HG03520 (cell line): ENCODE measurements at regions not wholly inside any gene's neighbourhood (a gene's known extent, or its start where the extent isn't known, plus 50 kb on each side); places are given as distances from the start of the nearest gene placed in this dataset.

Experiments used
- ATAC-seq: cut with Tn5 transposase; IDR thresholded peaks from one replicate; pipeline ENCODE4 v1.9.1; 2021; ENCODE audit warnings: mild to moderate bottlenecking, moderate library complexity; ENCODE audit not compliant: unreplicated experiment

DNA sequence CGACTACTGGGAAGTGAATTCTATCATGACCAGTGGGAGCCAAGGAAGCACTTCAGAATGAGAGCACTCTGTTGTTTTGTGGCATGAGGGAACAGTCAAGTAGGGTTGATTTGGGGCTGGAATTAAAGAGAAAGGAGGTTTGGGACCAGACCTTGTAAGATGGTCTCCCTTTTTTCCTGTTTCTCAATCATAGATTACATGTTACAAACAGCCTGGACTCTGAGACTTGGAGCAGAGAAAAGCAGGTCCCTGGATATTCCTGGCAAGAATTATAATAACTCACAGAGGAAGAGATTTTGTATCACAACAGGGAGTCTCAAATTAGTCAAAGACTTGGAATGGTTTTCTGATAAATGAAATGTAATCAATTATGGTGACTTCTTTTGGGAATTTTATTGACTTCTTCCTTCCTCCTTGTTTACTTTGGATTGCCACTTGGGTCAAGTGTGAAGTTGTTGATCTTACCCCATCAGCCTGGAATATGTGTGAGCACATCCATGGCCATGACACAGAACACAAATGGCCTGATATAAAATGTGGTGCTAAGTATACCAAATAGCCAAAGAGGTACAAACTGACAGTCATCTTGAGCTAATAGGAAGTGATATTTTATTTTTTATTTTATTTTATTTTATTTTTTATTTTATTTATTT lies 131.0 kb upstream of the OSMR start:
- ATAC-seq: no peak

- no peak for ATAC-seq
Measured at GRCh38 chr5:38715696-38716095, 130.1 kb upstream of the OSMR start.

DNA sequence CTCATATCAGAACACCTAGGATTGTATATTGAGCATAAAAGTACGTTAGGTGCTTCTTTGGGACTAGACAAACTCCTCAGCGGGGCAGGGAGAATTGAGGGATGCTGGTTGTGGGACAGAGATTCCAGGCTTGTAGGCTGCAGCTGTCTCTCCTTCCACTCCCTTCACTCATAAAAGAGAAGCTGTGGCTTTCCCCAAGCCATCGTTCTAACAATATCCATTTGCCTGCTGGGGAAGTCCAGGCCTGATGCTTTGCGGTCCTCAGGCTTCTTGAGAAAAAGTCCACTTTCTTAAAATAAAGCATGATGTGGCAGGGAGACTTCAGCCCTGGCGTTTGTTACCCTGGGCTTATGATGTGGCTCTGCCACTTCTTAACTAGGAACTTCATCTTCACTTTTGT lies 129.3 kb upstream of the OSMR start:
- no peak for ATAC-seq

DNA sequence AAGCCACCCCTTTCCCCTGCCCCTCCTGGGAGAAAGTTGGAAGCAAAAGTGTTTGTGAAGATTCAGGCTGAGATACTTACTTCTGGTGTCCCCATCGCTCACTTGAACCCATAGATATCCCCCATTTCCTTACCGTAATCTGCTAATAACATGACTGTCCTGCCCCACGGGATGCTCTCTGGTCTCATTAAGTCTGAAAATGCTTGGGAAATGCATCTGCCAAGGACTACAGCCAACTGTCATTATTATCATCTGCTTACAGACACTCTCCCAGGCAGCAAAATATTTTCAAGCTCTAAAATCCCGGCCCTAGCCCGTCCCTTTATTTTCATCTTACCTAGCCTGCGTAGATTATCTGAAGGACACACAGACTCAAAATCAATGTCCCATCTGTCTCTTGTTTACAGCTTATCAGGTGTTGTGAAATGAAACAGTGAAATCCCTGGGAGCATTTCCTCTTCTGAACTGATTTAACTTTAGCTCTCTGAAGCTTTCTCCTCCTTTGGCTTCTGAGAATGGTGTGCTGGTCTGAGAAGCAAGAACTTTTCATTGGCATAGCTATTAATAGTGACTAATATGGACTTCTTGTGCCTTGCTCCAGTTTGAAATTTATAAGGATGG lies 126.9 kb upstream of the OSMR start:
- no peak for ATAC-seq

- no peak for ATAC-seq
Measured at GRCh38 chr5:38719403-38719802, 126.4 kb upstream of the OSMR start.

- ATAC-seq: no peak
Measured at GRCh38 chr5:38719916-38720315, 125.9 kb upstream of the OSMR start.

DNA sequence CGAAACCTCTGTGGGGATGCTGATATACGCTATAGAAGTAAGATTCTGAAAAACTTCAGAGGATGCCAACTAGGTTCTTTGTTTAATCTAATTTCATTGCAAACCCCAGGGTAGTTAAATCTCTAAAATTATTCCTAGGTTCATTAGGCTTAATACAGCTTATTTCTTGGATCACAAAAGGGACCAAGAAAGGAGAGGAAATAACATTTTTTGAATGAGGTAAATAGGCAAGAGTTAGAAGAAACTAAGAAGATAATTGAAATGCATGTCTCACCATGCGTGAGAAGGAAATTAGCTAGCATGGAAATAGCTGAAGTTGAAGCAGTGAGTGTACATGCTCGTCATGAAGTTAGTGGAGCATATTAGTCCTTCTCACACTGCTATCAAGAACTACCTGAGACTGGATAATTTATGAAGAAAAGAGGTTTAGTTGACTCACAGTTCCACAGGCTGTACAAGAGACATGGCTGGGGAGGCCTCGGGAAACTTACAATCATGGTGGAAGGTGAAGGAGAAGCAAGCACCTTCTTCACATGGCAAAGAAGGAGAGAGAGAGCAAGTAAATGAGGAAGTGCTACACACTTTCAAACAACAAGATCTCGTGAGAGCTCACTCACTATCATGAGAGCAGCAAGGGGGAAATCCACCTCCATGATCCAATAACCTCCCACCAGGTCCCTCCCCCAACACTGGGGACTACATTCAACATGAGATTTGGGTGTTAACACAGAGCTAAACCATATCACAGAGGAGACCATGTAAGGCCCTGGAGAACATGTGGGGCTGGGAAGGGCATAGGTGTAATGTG lies 125.1 kb upstream of the OSMR start:
- no peak for ATAC-seq

DNA sequence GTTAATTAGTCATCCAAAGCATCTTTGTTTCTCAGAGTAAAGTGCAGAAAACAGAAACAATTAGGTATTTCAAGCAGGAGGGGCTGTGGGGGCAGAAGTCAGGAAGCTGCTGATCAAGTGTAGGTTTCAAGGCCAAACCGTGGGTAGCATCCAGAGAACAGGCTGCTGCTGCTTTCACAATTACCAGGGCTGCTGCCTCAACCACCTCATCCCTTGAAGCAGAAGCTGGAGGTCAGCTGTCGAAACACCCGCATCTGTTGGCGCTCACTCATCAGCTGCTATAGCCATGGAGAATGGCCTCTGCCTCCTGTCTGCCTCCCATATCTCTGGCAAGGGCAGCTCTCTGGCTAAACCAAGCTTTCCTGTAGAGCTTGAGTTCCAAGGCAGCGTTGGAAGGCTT lies 122.9 kb upstream of the OSMR start:
- peak; percentile 41 for ATAC-seq

GRCh38 chr5:38723426-38723825 lies 122.4 kb upstream of the OSMR start:
- ATAC-seq: no peak

DNA sequence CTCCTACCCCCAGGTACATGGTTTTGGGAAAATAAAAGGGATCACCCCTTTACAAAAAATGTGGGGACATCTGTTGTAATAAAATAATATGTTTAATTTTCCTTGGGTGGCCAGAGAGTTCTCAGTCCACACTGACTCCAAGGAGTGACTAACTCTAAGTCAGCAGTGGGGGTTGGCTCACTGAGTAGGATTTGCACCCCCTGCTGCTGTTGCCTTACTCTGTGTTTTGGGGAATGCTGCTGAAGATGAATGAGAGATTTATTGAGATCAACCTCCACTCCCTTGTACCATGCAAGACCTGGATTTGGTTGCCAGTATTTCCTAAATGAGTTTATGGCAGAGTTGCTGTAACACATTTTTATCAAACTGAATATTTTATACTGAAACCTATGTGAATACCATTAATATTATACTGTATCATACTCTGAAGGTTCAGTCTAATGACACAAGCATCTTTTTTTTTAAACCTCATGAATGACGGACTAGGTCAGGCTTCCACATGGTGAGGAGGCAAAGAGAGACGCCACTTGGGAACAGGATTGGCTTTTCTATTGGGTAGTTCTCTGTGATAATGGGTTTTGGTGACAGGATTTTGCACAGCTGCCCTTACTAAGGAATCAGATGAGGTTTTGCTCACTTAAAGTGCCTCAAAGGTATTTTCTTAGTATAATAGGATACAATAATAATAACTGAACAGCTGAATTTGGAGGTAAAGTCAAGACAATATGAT lies 121.3 kb upstream of the OSMR start:
- no peak for ATAC-seq

DNA sequence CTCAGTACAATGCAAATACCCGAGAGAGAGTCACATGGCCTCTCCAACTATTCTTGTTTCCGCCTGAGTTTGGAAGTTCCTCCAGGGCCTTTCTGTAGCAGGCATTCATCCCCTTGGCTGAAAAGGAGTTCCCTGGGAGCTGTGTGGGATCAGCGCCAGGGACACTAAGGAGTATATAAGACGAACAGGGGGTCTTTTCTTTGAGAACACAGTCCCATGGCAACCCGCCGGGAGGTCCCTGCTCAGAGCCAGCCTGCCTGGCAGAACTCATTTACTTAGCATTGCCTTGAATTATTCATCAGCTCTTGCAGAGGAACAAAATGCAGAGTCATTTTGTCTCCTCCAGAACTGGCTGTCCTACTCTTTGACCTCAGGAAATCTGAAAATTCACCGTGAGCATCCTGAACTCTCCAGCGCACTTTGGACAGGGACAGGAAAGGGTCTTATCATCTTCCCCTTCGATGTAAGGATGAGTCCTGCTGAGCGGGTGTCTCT lies 120.4 kb upstream of the OSMR start:
- ATAC-seq: no peak

GRCh38 chr5:38726279-38726678 lies 119.5 kb upstream of the OSMR start:
- no peak for ATAC-seq

GRCh38 chr5:38728029-38728428 lies 117.8 kb upstream of the OSMR start:
- ATAC-seq: no peak

DNA sequence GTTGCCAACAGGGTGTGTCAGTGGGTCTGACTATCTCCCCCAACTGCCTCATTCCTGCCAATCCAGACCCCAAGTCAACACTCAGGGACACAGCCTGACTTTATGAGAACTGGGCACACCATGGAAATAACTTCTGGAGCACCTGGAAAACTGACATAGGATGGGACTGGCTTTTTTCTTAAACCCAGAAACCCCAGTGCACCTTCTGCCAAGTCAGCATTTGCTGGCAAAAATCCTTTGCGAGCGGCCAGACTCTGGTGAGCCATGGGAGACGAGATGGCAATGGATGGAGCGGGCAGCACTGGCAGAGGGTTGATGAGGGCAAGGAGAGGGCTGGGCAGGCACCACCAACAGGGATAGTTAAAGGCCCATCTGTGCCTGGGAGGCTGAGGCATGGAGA lies 114.4 kb upstream of the OSMR start:
- ATAC-seq: no peak

DNA sequence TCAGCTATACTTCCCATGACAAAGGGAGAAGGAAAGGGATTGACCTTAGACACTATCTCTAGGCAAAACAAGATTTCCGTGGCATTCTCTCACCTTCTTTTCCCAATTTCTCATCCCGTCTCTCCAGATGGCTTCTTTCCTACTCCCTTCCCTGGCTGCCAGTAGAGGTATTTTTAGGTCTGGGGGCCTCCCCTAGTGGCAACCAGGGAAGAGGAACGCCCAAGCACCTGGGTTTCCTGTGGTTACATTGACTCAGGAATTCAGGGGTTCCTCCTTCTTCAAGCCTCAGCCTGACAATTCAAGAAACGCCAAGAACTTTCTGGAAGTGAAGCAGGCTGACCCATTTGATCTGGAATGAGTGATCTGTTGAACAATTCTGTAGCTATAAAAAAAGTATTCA lies 111.5 kb upstream of the OSMR start:
- no peak for ATAC-seq

DNA sequence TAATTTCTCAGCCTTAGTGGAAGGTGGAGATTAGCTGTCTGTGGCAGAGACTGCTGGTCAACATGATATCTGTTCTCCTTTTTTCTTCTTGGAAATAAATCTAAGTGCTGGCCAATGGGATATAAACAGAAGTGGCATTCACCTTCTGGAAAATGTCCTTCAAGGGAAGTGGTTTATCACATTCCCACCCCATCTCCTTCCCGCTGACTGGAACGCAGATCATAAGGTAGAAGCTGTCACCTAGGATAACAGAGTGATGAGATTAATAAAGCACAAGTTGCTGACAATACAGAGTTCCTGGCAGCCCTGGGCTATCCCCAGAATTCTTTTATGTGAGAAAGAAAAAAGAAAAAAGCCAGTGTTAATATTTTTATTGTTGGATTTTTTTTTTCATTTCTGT lies 109.7 kb upstream of the OSMR start:
- ATAC-seq: no peak

DNA sequence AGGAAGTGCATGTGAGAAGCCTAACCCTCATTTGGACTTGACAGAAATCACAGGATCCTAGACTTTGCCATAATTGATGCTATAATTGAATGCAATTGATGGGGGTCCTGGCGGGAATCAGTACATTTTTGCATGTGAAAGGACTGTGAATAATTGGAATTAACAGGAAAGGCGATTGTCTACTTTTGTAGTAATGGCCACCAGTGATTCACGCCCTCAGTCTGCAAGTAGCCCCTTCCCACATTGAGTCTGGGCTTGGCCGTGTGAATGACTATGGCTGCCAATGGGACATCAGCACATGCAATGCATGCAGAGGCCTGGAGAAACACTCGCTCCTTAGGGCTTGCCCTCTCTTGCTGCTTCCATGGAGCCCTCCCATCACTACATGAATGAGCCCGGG lies 107.8 kb upstream of the OSMR start:
- ATAC-seq: no peak

DNA sequence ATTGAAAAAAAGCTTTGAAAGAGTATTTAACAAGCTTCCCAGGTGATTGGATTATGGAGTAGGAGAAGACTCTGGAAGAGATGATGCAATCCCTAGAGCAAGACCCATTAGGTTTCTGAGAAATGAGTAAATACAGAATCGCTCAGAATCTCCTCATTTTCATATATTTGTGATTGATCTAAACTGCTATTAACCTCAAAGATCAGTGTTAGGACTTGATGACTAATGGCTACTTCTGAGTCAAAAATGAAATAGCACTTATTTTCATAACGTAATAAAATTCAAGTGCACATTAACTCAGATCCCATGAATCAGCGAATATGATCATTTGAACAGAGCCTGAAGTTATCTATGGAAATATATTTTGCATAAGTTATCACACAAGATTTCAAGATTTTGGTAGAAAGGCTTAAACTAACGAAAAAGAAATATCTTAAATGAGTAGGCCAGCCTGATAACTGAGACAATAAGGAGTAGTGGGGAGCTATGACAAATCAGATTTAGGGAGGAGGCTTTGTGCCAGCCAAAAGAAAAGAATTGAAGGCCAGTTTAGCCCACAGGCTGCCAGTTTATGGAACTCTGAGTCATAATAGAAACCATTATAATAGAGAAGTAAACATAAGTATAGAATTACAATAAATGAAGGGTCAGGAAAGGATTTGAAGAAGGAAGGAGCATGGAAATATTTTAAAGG lies 106.7 kb upstream of the OSMR start:
- no peak for ATAC-seq

GRCh38 chr5:38739705-38740045 lies 106.1 kb upstream of the OSMR start:
- ATAC-seq: no peak

GRCh38 chr5:38742821-38743220 lies 103.0 kb upstream of the OSMR start:
- no peak for ATAC-seq

DNA sequence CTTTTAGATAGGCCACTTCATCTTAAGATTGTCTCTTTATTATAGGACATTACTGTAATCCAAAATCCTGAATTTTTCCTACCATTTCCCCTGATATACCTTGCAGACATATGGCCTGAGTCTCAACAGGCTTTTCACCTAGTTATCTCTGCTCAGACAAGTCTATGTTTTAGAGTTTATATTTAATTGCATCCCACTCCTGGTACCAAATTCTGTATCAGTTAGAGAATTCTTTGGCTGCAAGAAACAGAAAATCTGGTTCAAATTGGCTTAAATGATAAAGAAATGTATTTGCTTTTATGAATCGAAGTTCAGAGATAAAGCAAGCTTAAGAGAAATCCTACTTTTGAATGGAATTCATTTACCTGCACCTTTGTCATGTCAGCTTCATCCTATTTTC lies 102.2 kb upstream of the OSMR start:
- no peak for ATAC-seq
